Stomach (tissue), 4 donors: ENCODE measurements at regions not wholly inside any gene's neighbourhood (a gene's known extent, or its start where the extent isn't known, plus 50 kb on each side); places are given as distances from the start of the nearest gene placed in this dataset.

Experiments
- POLR2A ChIP-seq, 4 donors: fragments of 450-650 bp; IDR thresholded peaks; one replicate each; pipeline ENCODE4 v1.6.1; 2016; ENCODE audit warnings: antibody characterized with exemption in 4 of 4, control low read depth in 2 of 4, mild to moderate bottlenecking in 1 of 4, moderate library complexity in 1 of 4
- POLR2AphosphoS5 ChIP-seq, 3 donors: sonication (generic); formaldehyde crosslinking; IDR thresholded peaks; one replicate each; pipeline ENCODE4 v1.6.1; 2016; ENCODE audit warnings: antibody characterized with exemption in 3 of 3
- TF ChIP-seq, protein P1 (sequence below), 7 experiments: fragments of 450-650 bp in 4 of 7; fragments of 200-600 bp in 3 of 7; sonication (generic) in 3 of 7; IDR thresholded peaks; one replicate each; pipeline ENCODE4 v1.5.1; 2016 to 2019; ENCODE audit warnings: antibody characterized with exemption in 7 of 7, control low read depth in 2 of 7, mild to moderate bottlenecking in 1 of 7

DNA sequence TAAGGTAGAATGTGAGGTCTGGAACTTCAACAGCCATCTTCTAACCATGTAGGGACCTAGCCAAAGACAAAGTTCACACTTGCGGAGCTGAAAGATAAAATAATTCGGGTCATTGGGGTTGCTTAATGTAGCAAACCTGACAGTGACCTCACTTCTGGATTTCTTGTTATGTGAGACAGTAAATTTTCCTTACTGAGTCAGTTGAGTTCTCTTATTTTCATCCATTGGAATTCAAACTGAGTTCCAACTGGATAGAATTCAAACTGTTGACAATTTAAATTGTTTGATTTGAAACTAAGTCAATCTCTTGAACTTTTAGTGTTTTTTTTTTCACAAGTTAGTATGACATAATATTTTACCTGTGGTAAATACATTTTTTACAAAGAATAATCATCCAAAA is 406.5 kb downstream of the ADAMTS20 start:
- TF ChIP-seq, protein P1, sequence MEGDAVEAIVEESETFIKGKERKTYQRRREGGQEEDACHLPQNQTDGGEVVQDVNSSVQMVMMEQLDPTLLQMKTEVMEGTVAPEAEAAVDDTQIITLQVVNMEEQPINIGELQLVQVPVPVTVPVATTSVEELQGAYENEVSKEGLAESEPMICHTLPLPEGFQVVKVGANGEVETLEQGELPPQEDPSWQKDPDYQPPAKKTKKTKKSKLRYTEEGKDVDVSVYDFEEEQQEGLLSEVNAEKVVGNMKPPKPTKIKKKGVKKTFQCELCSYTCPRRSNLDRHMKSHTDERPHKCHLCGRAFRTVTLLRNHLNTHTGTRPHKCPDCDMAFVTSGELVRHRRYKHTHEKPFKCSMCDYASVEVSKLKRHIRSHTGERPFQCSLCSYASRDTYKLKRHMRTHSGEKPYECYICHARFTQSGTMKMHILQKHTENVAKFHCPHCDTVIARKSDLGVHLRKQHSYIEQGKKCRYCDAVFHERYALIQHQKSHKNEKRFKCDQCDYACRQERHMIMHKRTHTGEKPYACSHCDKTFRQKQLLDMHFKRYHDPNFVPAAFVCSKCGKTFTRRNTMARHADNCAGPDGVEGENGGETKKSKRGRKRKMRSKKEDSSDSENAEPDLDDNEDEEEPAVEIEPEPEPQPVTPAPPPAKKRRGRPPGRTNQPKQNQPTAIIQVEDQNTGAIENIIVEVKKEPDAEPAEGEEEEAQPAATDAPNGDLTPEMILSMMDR (IDR thresholded peaks at IDR 0.05): no peak
- TF ChIP-seq POLR2A (IDR thresholded peaks at IDR 0.05) (no peak), POLR2AphosphoS5 (IDR thresholded peaks at IDR 0.05) (no peak)
